ENCODE measurements at regions not wholly inside any gene's neighbourhood (a gene's known extent, or its start where the extent isn't known, plus 50 kb on each side); places are given as distances from the start of the nearest gene placed in this dataset.

GRCh38 chr9:18350995-18351595 is 122.9 kb upstream of the ADAMTSL1 start:
- intact Hi-C loops (cut with micrococcal nuclease) (no loop called here), in situ Hi-C loops (cut with MboI) (no loop called here)
- ATAC-seq (no peak), DNase-seq (ENCODE audit: extremely low read depth in 1 of 4, low spot score in 3 of 4) (no peak), FAIRE-seq (no peak)
- Histone ChIP-seq H4K20me1 (replicated peaks; ENCODE audit: control insufficient read depth, insufficient read depth, low read length) (no peaks in the 10 kb centered on the region), H2AFZ (ENCODE audit: low read depth, low read length) (no peak overlapping the region), H3K4me3 (no peak overlapping the region), H3K9me1 (ENCODE audit: control insufficient read depth, insufficient read depth, low read length) (no peaks in the 10 kb centered on the region), H3K9me3 (replicated peaks; ENCODE audit: control insufficient read depth, insufficient read depth, low read depth, low read length) (no peaks in the 10 kb centered on the region), H3K79me2 (ENCODE audit: control insufficient read depth, insufficient read depth, low read length) (no peaks in the 10 kb centered on the region), H3K4me1 (replicated peaks in 1 of 2; ENCODE audit: control insufficient read depth in 2 of 2, insufficient read depth in 2 of 2, low read length in 2 of 2) (no peaks in the 10 kb centered on the region), H3K4me2 (ENCODE audit: insufficient read depth, low read length) (no peak overlapping the region), H3K36me3 (ENCODE audit: control insufficient read depth, insufficient read depth, low read length) (no peaks in the 10 kb centered on the region), H3K9ac (ENCODE audit: insufficient read depth in 1 of 2, low read depth in 2 of 2, low read length in 2 of 2) (no peak overlapping the region), H3K27me3 (ENCODE audit: control insufficient read depth in 2 of 2, insufficient read depth in 2 of 2, low read length in 2 of 2) (no peaks in the 10 kb centered on the region), H3K27ac (ENCODE audit: extremely low read depth, low read depth, low read length) (no peak overlapping the region)
- CTCF ChIA-PET (ENCODE audit: low intra/inter-chr PET ratio): no interaction called here
- POLR2A ChIA-PET: no interaction called here
- 0% methylated on average over 4 of the region's 4 CpGs for WGBS (ENCODE audit: insufficient coverage, low coverage, missing lambda C conversion rate)
- BruUV-seq (replicated peaks): no TSS peak
- no peak for TF ChIP-seq ZNF253 (CRISPR knock-in tag; conservative IDR thresholded peaks at IDR 0.05)

DNA sequence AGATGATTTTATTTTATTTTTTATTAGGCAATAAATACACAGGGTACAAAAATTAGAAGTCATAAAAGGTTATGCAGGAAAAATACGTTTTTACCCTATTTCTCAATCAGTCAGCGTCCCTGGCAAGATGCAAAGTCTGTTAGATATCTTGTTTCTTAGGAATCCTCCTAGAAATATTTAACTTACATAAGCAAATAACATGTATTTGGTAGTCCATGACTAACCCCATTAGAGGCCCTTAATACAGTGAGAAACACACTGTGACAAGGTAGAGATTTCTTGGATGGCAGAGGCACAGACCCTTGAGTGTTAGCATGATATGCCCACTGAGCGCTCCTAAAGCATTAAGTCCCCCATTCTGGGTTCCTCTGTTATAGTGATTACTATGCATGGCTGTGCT is 121.2 kb upstream of the ADAMTSL1 start:
- ChIA-PET POLR2A (no interaction called here), CTCF (ENCODE audit: low intra/inter-chr PET ratio) (no interaction called here)
- no peaks in the 10 kb centered on the region for H3K9me1 ChIP-seq (ENCODE audit: control insufficient read depth, insufficient read depth, low read length)
- ATAC-seq (no peak), DNase-seq (ENCODE audit: extremely low read depth in 1 of 4, low spot score in 3 of 4) (no peak), FAIRE-seq (no peak)
- H3K4me2 ChIP-seq (ENCODE audit: insufficient read depth, low read length): no peak overlapping the region
- in situ Hi-C loops (cut with MboI) (no loop called here), intact Hi-C loops (cut with micrococcal nuclease) (no loop called here)
- no peaks in the 10 kb centered on the region for H3K4me1 ChIP-seq (replicated peaks in 1 of 2; ENCODE audit: control insufficient read depth in 2 of 2, insufficient read depth in 2 of 2, low read length in 2 of 2)
- H3K4me3 ChIP-seq: no peak overlapping the region
- BruUV-seq (replicated peaks): no TSS peak
- no peaks in the 10 kb centered on the region for H3K36me3 ChIP-seq (ENCODE audit: control insufficient read depth, insufficient read depth, low read length)
- H4K20me1 ChIP-seq (replicated peaks; ENCODE audit: control insufficient read depth, insufficient read depth, low read length): no peaks in the 10 kb centered on the region
- WGBS (ENCODE audit: insufficient coverage, low coverage, missing lambda C conversion rate): 3% methylated on average over 3 of the region's 3 CpGs
- no peaks in the 10 kb centered on the region for H3K27me3 ChIP-seq (ENCODE audit: control insufficient read depth in 2 of 2, insufficient read depth in 2 of 2, low read length in 2 of 2)
- no peak overlapping the region for H3K27ac ChIP-seq (ENCODE audit: extremely low read depth, low read depth, low read length)
- H3K9ac ChIP-seq (ENCODE audit: insufficient read depth in 1 of 2, low read depth in 2 of 2, low read length in 2 of 2): no peak overlapping the region
- no peaks in the 10 kb centered on the region for H3K9me3 ChIP-seq (replicated peaks; ENCODE audit: control insufficient read depth, insufficient read depth, low read depth, low read length)
- H3K79me2 ChIP-seq (ENCODE audit: control insufficient read depth, insufficient read depth, low read length): no peaks in the 10 kb centered on the region
- H2AFZ ChIP-seq (ENCODE audit: low read depth, low read length): no peak overlapping the region
- no peak for TF ChIP-seq FOXK2 (conservative IDR thresholded peaks at IDR 0.05 in 1 of 2, IDR thresholded peaks at IDR 0.05 in 1 of 2; ENCODE audit: low read depth in 2 of 2)
- TF ChIP-seq NELFE (IDR thresholded peaks at IDR 0.05; ENCODE audit: insufficient read depth, insufficient read length): no peak
- no peak for TF ChIP-seq OTX1 (CRISPR knock-in tag; IDR thresholded peaks at IDR 0.05)
- TF ChIP-seq, protein P1, sequence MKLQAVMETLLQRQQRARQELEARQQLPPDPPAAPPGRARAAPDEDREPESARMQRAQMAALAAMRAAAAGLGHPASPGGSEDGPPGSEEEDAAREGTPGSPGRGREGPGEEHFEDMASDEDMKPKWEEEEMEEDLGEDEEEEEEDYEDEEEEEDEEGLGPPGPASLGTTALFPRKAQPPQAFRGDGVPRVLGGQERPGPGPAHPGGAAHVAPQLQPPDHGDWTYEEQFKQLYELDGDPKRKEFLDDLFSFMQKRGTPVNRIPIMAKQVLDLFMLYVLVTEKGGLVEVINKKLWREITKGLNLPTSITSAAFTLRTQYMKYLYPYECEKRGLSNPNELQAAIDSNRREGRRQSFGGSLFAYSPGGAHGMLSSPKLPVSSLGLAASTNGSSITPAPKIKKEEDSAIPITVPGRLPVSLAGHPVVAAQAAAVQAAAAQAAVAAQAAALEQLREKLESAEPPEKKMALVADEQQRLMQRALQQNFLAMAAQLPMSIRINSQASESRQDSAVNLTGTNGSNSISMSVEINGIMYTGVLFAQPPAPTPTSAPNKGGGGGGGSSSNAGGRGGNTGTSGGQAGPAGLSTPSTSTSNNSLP (IDR thresholded peaks at IDR 0.05; ENCODE audit: borderline replicate concordance, low read depth, low read length): no peak
- TF ChIP-seq, protein P2, sequence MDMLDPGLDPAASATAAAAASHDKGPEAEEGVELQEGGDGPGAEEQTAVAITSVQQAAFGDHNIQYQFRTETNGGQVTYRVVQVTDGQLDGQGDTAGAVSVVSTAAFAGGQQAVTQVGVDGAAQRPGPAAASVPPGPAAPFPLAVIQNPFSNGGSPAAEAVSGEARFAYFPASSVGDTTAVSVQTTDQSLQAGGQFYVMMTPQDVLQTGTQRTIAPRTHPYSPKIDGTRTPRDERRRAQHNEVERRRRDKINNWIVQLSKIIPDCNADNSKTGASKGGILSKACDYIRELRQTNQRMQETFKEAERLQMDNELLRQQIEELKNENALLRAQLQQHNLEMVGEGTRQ (CRISPR knock-in tag; IDR thresholded peaks at IDR 0.05): no peak
- TF ChIP-seq CREM (IDR thresholded peaks at IDR 0.05; ENCODE audit: low read depth): no peak
- TF ChIP-seq CBFA2T2 (conservative IDR thresholded peaks at IDR 0.05): no peak
- TF ChIP-seq POLR2AphosphoS5 (IDR thresholded peaks at IDR 0.05; ENCODE audit: control insufficient read depth, insufficient read depth, low read depth, low read length): no peak
- TF ChIP-seq MNT (conservative IDR thresholded peaks at IDR 0.05): no peak
- TF ChIP-seq SNIP1 (IDR thresholded peaks at IDR 0.05; ENCODE audit: low read depth): no peak
- TF ChIP-seq ETV6 (IDR thresholded peaks at IDR 0.05; ENCODE audit: borderline replicate concordance in 1 of 2, low read depth in 2 of 2, low read length in 1 of 2): no peak
- no peak for TF ChIP-seq ETV6 (CRISPR knock-in tag; IDR thresholded peaks at IDR 0.05; ENCODE audit: borderline replicate concordance)

All from K562 (cell line).